SK-N-SH (cell line): ENCODE measurements at regions not wholly inside any gene's neighbourhood (a gene's known extent, or its start where the extent isn't known, plus 50 kb on each side); places are given as distances from the start of the nearest gene placed in this dataset.

Experiments used
- CTCF ChIP-seq: fragments of 200-600 bp; sonication (generic); IDR thresholded peaks from 2 replicates; pipeline ENCODE4 v1.6.1; 2017; ENCODE audit warnings: antibody characterized with exemption, mild to moderate bottlenecking, moderate library complexity
- EP300 ChIP-seq, 2 experiments: IDR thresholded peaks; 2 replicates each; pipeline versions ENCODE4 v1.4.0 to v1.6.1; 2012; ENCODE audit warnings: borderline replicate concordance in 1 of 2, low read depth in 1 of 2, low read length in 1 of 2
- MAX ChIP-seq: IDR thresholded peaks from 2 replicates; pipeline ENCODE4 v1.4.0; 2012; ENCODE audit warnings: low read depth
- MXI1 ChIP-seq: IDR thresholded peaks from 2 replicates; pipeline ENCODE4 v1.6.1; 2012; ENCODE audit warnings: mild to moderate bottlenecking, low read depth, low read length, improper control_type of control experiment
- RCOR1 ChIP-seq: fragments of 150-350 bp; IDR thresholded peaks from 2 replicates; pipeline ENCODE4 v1.6.1; 2017; ENCODE audit warnings: antibody characterized with exemption, low read length
- RFX5 ChIP-seq: IDR thresholded peaks from 2 replicates; pipeline ENCODE4 v1.6.1; 2012; ENCODE audit warnings: mild to moderate bottlenecking, improper control_type of control experiment, low read length

DNA sequence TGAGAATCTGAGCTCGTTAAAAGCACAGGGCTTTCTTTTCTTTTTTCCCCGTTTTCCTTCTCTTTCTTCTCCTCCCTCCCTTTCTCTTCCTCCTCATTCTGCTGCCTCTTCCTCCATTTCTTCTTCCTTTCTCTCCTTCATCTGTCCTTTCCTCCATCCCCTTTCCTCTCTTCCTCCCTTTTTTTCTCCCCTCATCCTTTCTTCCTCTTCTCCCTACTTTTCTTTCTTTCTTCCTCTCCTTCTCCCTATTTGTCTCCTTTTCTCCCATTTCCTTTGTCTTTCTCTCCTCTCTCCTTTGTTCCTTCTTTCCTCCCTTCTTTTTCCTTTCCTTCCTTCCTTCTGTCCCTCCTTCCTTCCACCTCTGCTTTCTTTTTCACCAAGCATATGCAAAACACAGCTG is 649.4 kb downstream of the IRX1 start:
- TF ChIP-seq CTCF (no peak), MAX (no peak), RFX5 (no peak), RCOR1 (no peak), EP300 (IDR thresholded peaks at IDR 0.05; ENCODE audit: borderline replicate concordance in 1 of 2, low read depth in 1 of 2, low read length in 1 of 2) (no peak), MXI1 (no peak)
